H1 (cell line): ENCODE measurements at regions not wholly inside any gene's neighbourhood (a gene's known extent, or its start where the extent isn't known, plus 50 kb on each side); places are given as distances from the start of the nearest gene placed in this dataset.

Source experiments
- CTCF ChIA-PET: fragments of 300-600 bp; sonication (Branson Sonifier 250); formaldehyde crosslinking; loops from one replicate; lab custom pipeline; 2021; ENCODE audit not compliant: partially characterized antibody; lab: Charles Lee
- POLR2A ChIA-PET: fragments of 300-600 bp; sonication (Branson Sonifier 250); formaldehyde crosslinking; loops from one replicate; lab custom pipeline; 2021; ENCODE audit warnings: inconsistent platforms; ENCODE audit not compliant: partially characterized antibody; lab: Charles Lee
- DNase-seq, 2 experiments: peaks; one replicate each; pipeline versions ENCODE4 v3.0.0 to v3.0.0-alpha.2; 2010 to 2022; ENCODE audit warnings: low spot score in 2 of 2, low read depth in 1 of 2, mixed read lengths in 1 of 2
- FAIRE-seq: peaks from 2 replicates; lab custom pipeline; 2011; peaks lifted over from hg19 to GRCh38; lab: Jason Lieb, UNC
- H2AFZ ChIP-seq: 2 replicates; pipeline ENCODE4 v1.8.1; 2012; ENCODE audit warnings: low read length, inconsistent platforms
- H2AK5ac ChIP-seq: 2 replicates; pipeline ENCODE4 v1.6.1; 2013; ENCODE audit warnings: low read depth, low read length
- H2BK120ac ChIP-seq: replicated peaks from 2 replicates; pipeline ENCODE3; 2013; ENCODE audit warnings: low read depth, low read length, inconsistent platforms
- H2BK12ac ChIP-seq: 2 replicates; pipeline ENCODE4 v1.6.1; 2013; ENCODE audit warnings: low read depth, low read length
- H2BK15ac ChIP-seq: 2 replicates; pipeline ENCODE4 v1.6.1; 2013; ENCODE audit warnings: low read length
- H2BK20ac ChIP-seq: 2 replicates; pipeline ENCODE4 v1.6.1; 2013; ENCODE audit warnings: low read length
- H2BK5ac ChIP-seq: 2 replicates; pipeline ENCODE4 v1.6.1; 2013; ENCODE audit warnings: low read depth, low read length
- H3K14ac ChIP-seq: 2 replicates; pipeline ENCODE4 v1.6.1; 2013; ENCODE audit warnings: inconsistent platforms; ENCODE audit not compliant: insufficient read length
- H3K18ac ChIP-seq: 2 replicates; pipeline ENCODE4 v1.6.1; 2013; ENCODE audit warnings: low read length; ENCODE audit errors: extremely low read depth
- H3K23ac ChIP-seq: 2 replicates; pipeline ENCODE4 v1.6.1; 2013; ENCODE audit warnings: inconsistent platforms; ENCODE audit not compliant: insufficient read length
- H3K23me2 ChIP-seq: 2 replicates; pipeline ENCODE4 v1.6.1; 2013; ENCODE audit warnings: low read depth, low read length
- H3K27ac ChIP-seq: 2 replicates; pipeline ENCODE4 v1.6.1; 2011; ENCODE audit warnings: low read depth, low read length, inconsistent platforms
- H3K27me3 ChIP-seq, 4 experiments: replicated peaks in 1 of 4; 1 replicate in 1 of 4; 2 replicates in 3 of 4; pipeline versions ENCODE4 v1.6.1 to v1.8.1; 2011 to 2013; ENCODE audit warnings: low read length in 3 of 4, mild to moderate bottlenecking in 3 of 4, inconsistent platforms in 2 of 4, mixed read lengths in 2 of 4, moderate library complexity in 1 of 4; ENCODE audit not compliant: control insufficient read depth in 3 of 4, insufficient read depth in 3 of 4; ENCODE audit errors: extremely low read depth in 1 of 4
- H3K36me3 ChIP-seq, 4 experiments: 2 replicates each; pipeline versions ENCODE4 v1.6.1 to v1.8.1; 2011 to 2013; ENCODE audit warnings: mild to moderate bottlenecking in 4 of 4, low read length in 3 of 4, moderate library complexity in 2 of 4, control low read depth in 1 of 4, inconsistent platforms in 1 of 4; ENCODE audit not compliant: insufficient read depth in 4 of 4, control insufficient read depth in 2 of 4
- H3K4ac ChIP-seq: replicated peaks from 2 replicates; pipeline ENCODE3; 2013; ENCODE audit warnings: low read length, low read depth, mixed read lengths, inconsistent platforms; ENCODE audit not compliant: insufficient read length
- H3K4me1 ChIP-seq, 4 experiments: replicated peaks in 1 of 4; 1 replicate in 1 of 4; 2 replicates in 3 of 4; pipeline versions ENCODE4 v1.6.1 to v1.8.1; 2011 to 2013; ENCODE audit warnings: low read length in 3 of 4, inconsistent platforms in 2 of 4, mixed read lengths in 1 of 4; ENCODE audit not compliant: insufficient read depth in 4 of 4, control insufficient read depth in 3 of 4
- H3K4me2 ChIP-seq, 2 experiments: 2 replicates each; pipeline versions ENCODE4 v1.6.1 to v1.8.1; 2011 to 2013; ENCODE audit warnings: low read depth in 2 of 2, low read length in 2 of 2, control low read depth in 1 of 2, inconsistent platforms in 1 of 2, mild to moderate bottlenecking in 1 of 2; ENCODE audit not compliant: insufficient read depth in 1 of 2
- H3K4me3 ChIP-seq, 4 experiments: fragments of 200-600, 300-600 bp in 1 of 4; sonication (generic), shearing (Covaris generic), sonication (Bioruptor Twin) in 1 of 4; 2 replicates each; pipeline versions ENCODE4 v1.5.1 to v1.8.1; 2011 to 2016; ENCODE audit warnings: low read length in 4 of 4, low read depth in 3 of 4, control low read depth in 2 of 4, inconsistent platforms in 2 of 4, mild to moderate bottlenecking in 2 of 4, mixed read lengths in 1 of 4, moderate library complexity in 1 of 4; ENCODE audit not compliant: insufficient read depth in 2 of 4; ENCODE audit errors: extremely low read depth in 1 of 4
- H3K56ac ChIP-seq: replicated peaks from 2 replicates; pipeline ENCODE3; 2013; ENCODE audit warnings: low read depth, mild to moderate bottlenecking, mixed read lengths, low read length, inconsistent platforms; ENCODE audit not compliant: insufficient read length
- H3K79me1 ChIP-seq: 2 replicates; pipeline ENCODE4 v1.6.1; 2013; ENCODE audit warnings: low read depth, low read length, control low read depth
- H3K79me2 ChIP-seq, 2 experiments: 2 replicates each; pipeline versions ENCODE4 v1.6.1 to v1.8.1; 2012 to 2013; ENCODE audit warnings: low read length in 2 of 2, mild to moderate bottlenecking in 2 of 2, inconsistent platforms in 1 of 2; ENCODE audit not compliant: insufficient read depth in 2 of 2, control insufficient read depth in 1 of 2
- H3K9ac ChIP-seq, 4 experiments: replicated peaks in 1 of 4; 1 replicate in 1 of 4; 2 replicates in 3 of 4; pipeline versions ENCODE4 v1.6.1 to v1.8.1; 2011 to 2013; ENCODE audit warnings: low read depth in 3 of 4, low read length in 3 of 4, control low read depth in 2 of 4, mild to moderate bottlenecking in 2 of 4, moderate library complexity in 2 of 4, inconsistent platforms in 1 of 4; ENCODE audit errors: extremely low read depth in 1 of 4
- H3K9me3 ChIP-seq, 2 experiments: 2 replicates each; pipeline versions ENCODE4 v1.6.1 to v1.8.1; 2012 to 2013; ENCODE audit warnings: mild to moderate bottlenecking in 2 of 2, moderate library complexity in 2 of 2, control low read depth in 1 of 2, inconsistent platforms in 1 of 2, low read depth in 1 of 2, low read length in 1 of 2, mixed read lengths in 1 of 2; ENCODE audit not compliant: insufficient read depth in 2 of 2
- H4K20me1 ChIP-seq, 2 experiments: replicated peaks in 1 of 2; 2 replicates each; pipeline versions ENCODE3 to v1.8.1; 2011 to 2013; ENCODE audit warnings: inconsistent platforms in 2 of 2, low read length in 2 of 2, mild to moderate bottlenecking in 1 of 2; ENCODE audit not compliant: insufficient read depth in 2 of 2, control insufficient read depth in 1 of 2
- H4K5ac ChIP-seq: 2 replicates; pipeline ENCODE4 v1.6.1; 2013; ENCODE audit warnings: low read length, low read depth, mixed read lengths, inconsistent platforms; ENCODE audit not compliant: insufficient read length
- H4K8ac ChIP-seq: 2 replicates; pipeline ENCODE4 v1.8.0; 2013; ENCODE audit warnings: mild to moderate bottlenecking, moderate library complexity, low read length, inconsistent platforms; ENCODE audit not compliant: insufficient read depth; ENCODE audit errors: extremely low read depth
- H4K91ac ChIP-seq: replicated peaks from 2 replicates; pipeline ENCODE3; 2013; ENCODE audit warnings: low read length, mixed read lengths, inconsistent platforms; ENCODE audit not compliant: insufficient read length
- ATF2 ChIP-seq: IDR thresholded peaks from 2 replicates; pipeline ENCODE4 v1.6.1; 2012; ENCODE audit warnings: low read length, inconsistent platforms
- ATF3 ChIP-seq: IDR thresholded peaks from 2 replicates; pipeline ENCODE4 v1.6.1; 2011; ENCODE audit warnings: low read depth, mild to moderate bottlenecking, low read length; ENCODE audit not compliant: insufficient read depth
- BRCA1 ChIP-seq: IDR thresholded peaks from 2 replicates; pipeline ENCODE4 v1.6.1; 2012; ENCODE audit warnings: low read depth, low read length, improper control_type of control experiment
- HDAC2 ChIP-seq, 2 experiments: fragments of 300-600 bp in 1 of 2; sonication (generic) in 1 of 2; IDR thresholded peaks; 2 replicates each; pipeline ENCODE4 v1.6.1; 2011 to 2012; ENCODE audit warnings: low read depth in 2 of 2, low read length in 2 of 2, mild to moderate bottlenecking in 2 of 2, moderate library complexity in 2 of 2, borderline replicate concordance in 1 of 2, inconsistent platforms in 1 of 2
- JUND ChIP-seq: IDR thresholded peaks from 2 replicates; pipeline ENCODE4 v1.6.1; 2011; ENCODE audit warnings: mild to moderate bottlenecking, improper control_type of control experiment, low read length
- NRF1 ChIP-seq: IDR thresholded peaks from 2 replicates; pipeline ENCODE4 v1.6.1; 2011; ENCODE audit warnings: mild to moderate bottlenecking, low read depth, low read length, improper control_type of control experiment
- POLR2AphosphoS5 ChIP-seq: IDR thresholded peaks from 2 replicates; pipeline ENCODE4 v1.6.1; 2011; ENCODE audit warnings: low read depth, low read length
- RNF2 ChIP-seq: fragments of 200-900, 300-1000 bp; sonication (generic); IDR thresholded peaks from 2 replicates; pipeline ENCODE4 v1.7.1; 2016; ENCODE audit warnings: borderline replicate concordance, low read depth, mild to moderate bottlenecking, antibody characterized with exemption, low read length; ENCODE audit not compliant: poor library complexity, severe bottlenecking; ENCODE audit errors: missing control alignments
- SAP30 ChIP-seq: fragments of 300-600 bp; sonication (generic); IDR thresholded peaks from 2 replicates; pipeline ENCODE4 v1.7.1; 2012; ENCODE audit warnings: low read length, moderate library complexity, mild to moderate bottlenecking, inconsistent platforms; ENCODE audit not compliant: insufficient read depth, insufficient replicate concordance
- TBP ChIP-seq: IDR thresholded peaks from 2 replicates; pipeline ENCODE4 v1.6.1; 2011; ENCODE audit warnings: low read depth, low read length, improper control_type of control experiment
- WGBS, 2 experiments: shearing (Covaris generic) in 1 of 2; methylation state at CpG; one replicate each; pipeline versions ENCODE4 v1.1.6 to v1.1.7; 2013 to 2015; ENCODE audit warnings: low lambda C conversion rate in 2 of 2, mixed read lengths in 2 of 2, inconsistent platforms in 1 of 2, low coverage in 1 of 2, missing lambda C conversion rate in 1 of 2; ENCODE audit not compliant: insufficient replicate concordance in 2 of 2, insufficient coverage in 1 of 2, insufficient read length in 1 of 2; ENCODE audit errors: extremely low coverage in 1 of 2, missing lambda C conversion rate in 1 of 2; 5-methylcytosine and 5-hydroxymethylcytosine counted together
- TF ChIP-seq, protein P1 (sequence below): IDR thresholded peaks from 2 replicates; pipeline ENCODE4 v1.6.1; 2012; ENCODE audit warnings: inconsistent platforms

GRCh38 chr3:4006288-4006687, 207.1 kb downstream of the LRRN1 start:
- Histone ChIP-seq H4K20me1 (no peaks in the 10 kb centered on the region), H3K56ac (no peak overlapping the region), H3K27me3 (no peaks in the 10 kb centered on the region), H2BK120ac (no peak overlapping the region), H3K4me3 (no peak overlapping the region), H3K36me3 (no peaks in the 10 kb centered on the region), H2BK15ac (no peak overlapping the region), H3K79me2 (no peaks in the 10 kb centered on the region), H4K5ac (no peak overlapping the region), H3K18ac (no peak overlapping the region), H3K23me2 (no peaks in the 10 kb centered on the region), H3K9ac (no peak overlapping the region), H3K27ac (no peak overlapping the region), H3K4me1 (peaks cover 0 to 5% (median 1%) of the 10 kb centered on the region in 4 experiments; a peak in 1 of 7 replicates), H3K4ac (no peak overlapping the region), H4K91ac (no peak overlapping the region), H3K4me2 (no peak overlapping the region), H2BK5ac (no peak overlapping the region), H4K8ac (no peak overlapping the region), H3K23ac (no peak overlapping the region), H2AK5ac (no peak overlapping the region), H3K14ac (no peak overlapping the region), H2BK20ac (no peak overlapping the region), H2BK12ac (no peak overlapping the region), H2AFZ (no peak overlapping the region), H3K79me1 (no peaks in the 10 kb centered on the region), H3K9me3 (no peaks in the 10 kb centered on the region)
- 100% methylated on average over 2 of the region's 2 CpGs; no CpG with 5 or more reads in 1 of the 2 experiments for WGBS, 2 experiments
- ChIA-PET CTCF (interaction anchor here (0.6 to 1.1 kb wide), 4 partner anchors 9 to 402 kb away, joined by 3 to 4 read pairs (median 3); no protein-coding TSS in a partner anchor), POLR2A (no interaction called here)
- FAIRE-seq = no peak
- DNase-seq = no peak
- TF ChIP-seq HDAC2 (IDR thresholded peaks at IDR 0.05; ENCODE audit: borderline replicate concordance in 1 of 2, low read depth in 2 of 2, low read length in 2 of 2) = no peak
- TF ChIP-seq, protein P1, sequence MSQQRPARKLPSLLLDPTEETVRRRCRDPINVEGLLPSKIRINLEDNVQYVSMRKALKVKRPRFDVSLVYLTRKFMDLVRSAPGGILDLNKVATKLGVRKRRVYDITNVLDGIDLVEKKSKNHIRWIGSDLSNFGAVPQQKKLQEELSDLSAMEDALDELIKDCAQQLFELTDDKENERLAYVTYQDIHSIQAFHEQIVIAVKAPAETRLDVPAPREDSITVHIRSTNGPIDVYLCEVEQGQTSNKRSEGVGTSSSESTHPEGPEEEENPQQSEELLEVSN = no peak
- no peak for TF ChIP-seq RNF2
- no peak for TF ChIP-seq POLR2AphosphoS5
- TF ChIP-seq BRCA1 = no peak
- TF ChIP-seq ATF3 = no peak
- TF ChIP-seq NRF1 = no peak
- TF ChIP-seq JUND = no peak
- no peak for TF ChIP-seq TBP
- no peak for TF ChIP-seq ATF2
- no peak for TF ChIP-seq SAP30
